C4-2B (cell line): ENCODE measurements at regions not wholly inside any gene's neighbourhood (a gene's known extent, or its start where the extent isn't known, plus 50 kb on each side); places are given as distances from the start of the nearest gene placed in this dataset.

Experiments
- H3K27ac ChIP-seq: fragments of 450-650 bp; 2 replicates; pipeline ENCODE4 v1.5.1; 2017
- CTCF ChIP-seq: fragments of 450-650 bp; conservative IDR thresholded peaks from 2 replicates; pipeline ENCODE4 v1.5.1; 2017; ENCODE audit warnings: mild to moderate bottlenecking
- ZFX ChIP-seq: fragments of 450-650 bp; IDR thresholded peaks from 2 replicates; pipeline ENCODE4 v1.6.1; 2017

- TF ChIP-seq CTCF (no peak), ZFX (no peak)
- no peak overlapping the region; the same call in 1 of the 2 replicates for H3K27ac ChIP-seq
These were observed 122.6 kb downstream of the INHBA start for GRCh38 chr7:41579961-41580935.

GRCh38 chr7:41578700-41579099, 124.2 kb downstream of the INHBA start:
- H3K27ac ChIP-seq, result no peak overlapping the region; the same call in 1 of the 2 replicates
- TF ChIP-seq ZFX (no peak), CTCF (no peak)

GRCh38 chr7:41576166-41576565, 126.7 kb downstream of the INHBA start:
- TF ChIP-seq CTCF (no peak), ZFX (no peak)
- H3K27ac ChIP-seq, result no peak overlapping the region

- no peak for TF ChIP-seq ZFX
- TF ChIP-seq CTCF, result no peak
- H3K27ac ChIP-seq, result no peak overlapping the region
These were observed 128.5 kb downstream of the INHBA start for GRCh38 chr7:41574377-41574776.

- no peak overlapping the region for H3K27ac ChIP-seq
- TF ChIP-seq CTCF (no peak), ZFX (no peak)
These were observed 129.0 kb downstream of the INHBA start for GRCh38 chr7:41573862-41574261.

- H3K27ac ChIP-seq, result no peak overlapping the region
- TF ChIP-seq ZFX (no peak), CTCF (no peak)
These were observed 129.4 kb downstream of the INHBA start for GRCh38 chr7:41573443-41573842.

GRCh38 chr7:41573015-41573414, 129.9 kb downstream of the INHBA start:
- TF ChIP-seq CTCF, result no peak
- no peak for TF ChIP-seq ZFX

More at GRCh38 chr7:41573015-41573414, 129.9 kb downstream of the INHBA start:
- H3K27ac ChIP-seq, result no peak overlapping the region
